ENCODE measurements at regions not wholly inside any gene's neighbourhood (a gene's known extent, or its start where the extent isn't known, plus 50 kb on each side); places are given as distances from the start of the nearest gene placed in this dataset.

DNA sequence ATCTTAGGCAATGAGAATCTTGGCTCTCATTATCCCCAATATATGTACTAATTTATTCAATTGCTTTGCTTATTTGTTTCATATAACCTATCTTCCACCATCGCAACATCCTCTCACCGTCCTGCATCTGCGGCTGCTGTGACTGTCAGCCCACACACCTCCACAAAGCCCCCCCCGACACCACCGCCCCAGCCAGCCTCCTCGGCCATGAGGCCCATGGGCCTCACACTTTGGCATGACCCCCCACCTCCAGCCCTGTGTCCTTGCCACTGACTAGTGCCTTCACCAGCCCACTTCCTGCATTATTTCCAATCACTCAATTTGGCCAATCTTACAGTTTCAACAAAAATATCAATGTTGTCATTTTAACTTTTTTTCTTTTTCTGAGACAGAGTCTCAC is 60.7 kb upstream of the TOX2 start:
- TF ChIP-seq, protein P1, sequence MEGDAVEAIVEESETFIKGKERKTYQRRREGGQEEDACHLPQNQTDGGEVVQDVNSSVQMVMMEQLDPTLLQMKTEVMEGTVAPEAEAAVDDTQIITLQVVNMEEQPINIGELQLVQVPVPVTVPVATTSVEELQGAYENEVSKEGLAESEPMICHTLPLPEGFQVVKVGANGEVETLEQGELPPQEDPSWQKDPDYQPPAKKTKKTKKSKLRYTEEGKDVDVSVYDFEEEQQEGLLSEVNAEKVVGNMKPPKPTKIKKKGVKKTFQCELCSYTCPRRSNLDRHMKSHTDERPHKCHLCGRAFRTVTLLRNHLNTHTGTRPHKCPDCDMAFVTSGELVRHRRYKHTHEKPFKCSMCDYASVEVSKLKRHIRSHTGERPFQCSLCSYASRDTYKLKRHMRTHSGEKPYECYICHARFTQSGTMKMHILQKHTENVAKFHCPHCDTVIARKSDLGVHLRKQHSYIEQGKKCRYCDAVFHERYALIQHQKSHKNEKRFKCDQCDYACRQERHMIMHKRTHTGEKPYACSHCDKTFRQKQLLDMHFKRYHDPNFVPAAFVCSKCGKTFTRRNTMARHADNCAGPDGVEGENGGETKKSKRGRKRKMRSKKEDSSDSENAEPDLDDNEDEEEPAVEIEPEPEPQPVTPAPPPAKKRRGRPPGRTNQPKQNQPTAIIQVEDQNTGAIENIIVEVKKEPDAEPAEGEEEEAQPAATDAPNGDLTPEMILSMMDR (IDR thresholded peaks at IDR 0.05): no peak
- TF ChIP-seq POLR2A (IDR thresholded peaks at IDR 0.05): no peak

Data from heart left ventricle (tissue), 13 donors.